ENCODE measurements at regions not wholly inside any gene's neighbourhood (a gene's known extent, or its start where the extent isn't known, plus 50 kb on each side); places are given as distances from the start of the nearest gene placed in this dataset.

- no peak for DNase-seq
Measured at GRCh38 chr11:70575396-70576060, 177.2 kb downstream of the CTTN start.

- DNase-seq: no peak
Measured at GRCh38 chr11:70577258-70577603, 178.9 kb downstream of the CTTN start.

- DNase-seq: no peak
Measured at GRCh38 chr11:70577948-70578347, 179.6 kb downstream of the CTTN start.

DNA sequence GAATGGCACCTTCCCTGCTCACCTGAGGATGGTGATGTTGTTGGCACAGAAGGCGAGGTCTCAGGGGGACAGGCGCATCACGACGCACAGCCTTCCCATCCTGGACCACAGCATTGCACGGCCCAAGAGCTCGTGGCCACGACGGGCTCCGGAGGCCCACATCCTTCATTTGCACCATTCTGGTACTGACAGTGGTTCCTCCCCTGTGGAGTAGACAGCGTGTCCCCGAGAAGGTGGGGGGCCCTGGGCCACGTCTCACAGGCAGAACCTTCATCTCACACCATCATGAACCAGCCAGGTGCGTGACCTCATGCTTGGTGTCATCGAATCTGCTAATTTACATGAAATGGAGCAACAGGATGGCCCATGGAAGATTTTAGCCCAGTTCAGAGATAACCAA lies 180.0 kb downstream of the CTTN start:
- DNase-seq: no peak

- DNase-seq: no peak
Measured at GRCh38 chr11:70578831-70579230, 180.5 kb downstream of the CTTN start.

DNA sequence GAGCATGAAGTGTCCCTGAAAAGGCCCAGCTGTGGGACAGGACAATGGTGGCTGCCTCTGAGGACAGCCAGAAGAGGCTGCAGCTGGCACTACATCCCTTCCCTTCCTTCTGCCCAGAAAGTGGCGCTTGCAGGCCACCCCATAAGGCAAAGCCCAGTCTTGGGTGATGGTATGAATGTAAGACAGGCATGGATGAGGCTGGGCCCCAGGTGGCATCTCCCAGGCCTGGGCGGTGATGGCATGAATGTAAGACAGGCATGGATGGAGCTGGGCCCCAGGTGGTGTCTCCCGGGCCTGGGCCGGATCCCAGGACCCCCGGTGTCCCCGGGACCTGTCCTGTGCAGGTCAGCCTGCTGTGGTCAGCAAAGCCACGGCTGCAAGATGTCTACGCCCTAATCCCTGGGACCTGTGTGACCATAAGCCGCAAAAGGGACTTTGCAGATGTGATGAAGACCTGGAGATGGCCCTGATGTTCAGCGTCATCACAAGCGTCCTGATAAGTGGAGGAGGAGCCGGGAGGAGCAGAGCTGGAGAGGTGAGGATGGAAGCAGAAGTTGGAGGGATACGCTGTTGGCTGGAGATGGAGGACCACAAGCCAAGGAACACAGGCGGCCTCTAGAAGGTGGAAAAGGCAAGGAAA lies 181.1 kb downstream of the CTTN start:
- DNase-seq: no peak

- DNase-seq: no peak
Measured at GRCh38 chr11:70580036-70580805, 181.9 kb downstream of the CTTN start.

- no peak for DNase-seq
Measured at GRCh38 chr11:70581991-70582885, 183.9 kb downstream of the CTTN start.

DNA sequence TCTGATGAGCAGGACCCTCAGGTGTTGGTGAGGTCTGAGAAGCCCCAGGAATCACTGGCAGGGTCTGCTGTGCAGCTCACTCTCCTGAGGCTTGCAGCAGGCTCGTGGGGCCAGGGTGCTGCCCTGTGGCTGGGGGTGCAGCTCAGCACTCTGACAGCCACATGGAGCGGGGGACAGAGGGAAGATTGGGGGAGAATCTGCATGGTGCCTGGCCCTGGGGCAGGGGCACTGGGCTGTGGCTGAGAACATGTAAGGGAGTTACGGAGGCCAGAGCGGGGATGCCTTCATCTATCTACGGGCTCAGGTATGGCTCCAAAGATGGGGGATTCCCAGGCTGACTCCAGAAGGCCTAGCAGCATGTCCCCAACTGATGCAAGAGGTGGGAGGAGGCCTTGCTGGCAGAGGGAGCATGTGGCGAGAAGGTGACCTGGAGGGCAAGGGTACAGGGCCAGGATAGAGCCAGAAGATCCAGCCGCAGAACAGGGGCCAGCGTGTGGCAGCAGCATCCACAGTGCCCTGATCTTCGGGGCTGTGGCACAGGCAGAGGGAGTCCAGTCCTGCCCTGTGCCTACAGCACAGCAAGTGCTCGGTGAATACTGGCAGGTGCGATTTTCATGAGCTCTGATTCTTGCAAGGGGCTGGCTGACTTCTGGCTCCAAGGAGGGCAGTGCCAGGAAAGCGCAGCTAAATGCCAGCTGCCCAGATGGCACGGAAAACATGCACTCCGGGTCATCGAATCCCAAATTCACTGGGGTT lies 184.7 kb downstream of the CTTN start:
- DNase-seq: no peak

GRCh38 chr11:70583781-70584218 lies 185.5 kb downstream of the CTTN start:
- DNase-seq: no peak

DNA sequence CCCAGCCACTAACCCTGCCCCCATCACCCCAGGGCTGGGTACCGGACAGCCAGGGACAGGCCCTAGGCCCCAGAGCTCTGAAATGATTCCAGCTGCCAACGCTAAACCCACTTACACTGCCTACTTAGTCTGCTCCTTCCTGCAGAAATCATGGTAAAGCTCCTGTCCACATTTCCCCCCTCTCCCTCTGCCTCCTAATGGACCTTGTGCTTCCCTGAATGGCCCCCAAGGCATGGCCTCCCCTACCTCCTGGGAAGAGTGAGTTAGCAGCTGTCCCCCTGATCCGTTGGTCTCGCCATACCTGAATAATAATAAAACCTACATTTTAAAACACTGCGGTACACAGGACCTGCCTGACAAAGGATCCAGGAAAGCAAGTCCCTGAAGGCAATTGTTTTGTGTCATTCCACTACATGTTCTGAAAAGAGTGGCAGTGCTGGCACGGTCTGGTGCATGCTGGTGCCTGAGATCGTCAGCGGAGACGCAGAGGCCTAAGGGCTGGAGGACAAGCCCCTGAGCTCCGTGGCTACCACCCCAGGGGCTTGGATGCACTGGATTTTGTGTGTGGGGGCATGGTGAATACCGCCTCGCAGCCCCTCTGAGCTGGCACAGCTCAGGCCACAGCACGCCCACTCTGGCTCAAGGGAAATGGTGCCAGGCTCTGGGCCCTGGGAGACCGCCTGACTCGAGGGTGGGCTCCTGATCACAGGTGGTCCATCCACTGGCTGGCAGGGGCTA lies 186.3 kb downstream of the CTTN start:
- DNase-seq: no peak

- DNase-seq: no peak
Measured at GRCh38 chr11:70585236-70585545, 186.9 kb downstream of the CTTN start.

DNA sequence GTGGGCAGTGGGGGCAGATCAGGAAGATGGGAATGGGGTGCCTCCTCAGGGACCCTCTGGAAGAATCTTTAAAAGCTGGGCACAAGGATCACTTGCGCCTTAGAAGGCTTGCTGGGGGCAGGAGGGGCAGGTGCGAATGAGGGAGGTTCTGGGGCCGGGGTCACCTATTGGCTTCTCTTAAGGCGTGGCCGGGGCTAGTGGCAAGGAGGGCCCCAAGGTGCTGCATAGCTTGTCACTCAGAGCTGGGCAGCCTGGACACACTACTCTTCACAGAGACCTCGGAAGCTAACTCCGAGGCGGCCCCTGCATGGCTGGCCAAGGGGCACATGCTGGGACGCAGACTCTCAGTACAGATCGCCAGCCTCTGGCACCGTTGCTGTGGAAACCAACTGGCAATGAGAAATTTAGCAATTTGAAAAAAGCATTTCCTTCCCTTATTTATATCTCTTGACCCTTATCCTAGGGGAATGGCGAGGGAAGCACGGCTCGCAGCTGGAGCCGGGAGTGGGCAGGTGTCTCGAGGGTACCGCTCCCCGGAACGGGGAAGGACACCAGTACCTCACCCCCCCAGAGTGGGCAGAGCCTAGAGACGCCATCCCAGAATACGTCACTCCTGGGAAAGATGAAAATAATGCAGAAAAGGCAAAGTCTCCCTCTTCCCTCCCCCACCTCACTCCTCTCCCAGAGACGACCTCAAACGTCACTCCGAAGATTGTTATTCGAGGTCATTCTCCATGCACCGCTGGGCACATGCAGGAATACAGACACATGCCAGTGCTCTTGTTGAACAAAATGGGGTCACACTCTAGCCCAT lies 188.1 kb downstream of the CTTN start:
- no peak for DNase-seq

GRCh38 chr11:70587075-70587389 lies 188.7 kb downstream of the CTTN start:
- no peak for DNase-seq

DNA sequence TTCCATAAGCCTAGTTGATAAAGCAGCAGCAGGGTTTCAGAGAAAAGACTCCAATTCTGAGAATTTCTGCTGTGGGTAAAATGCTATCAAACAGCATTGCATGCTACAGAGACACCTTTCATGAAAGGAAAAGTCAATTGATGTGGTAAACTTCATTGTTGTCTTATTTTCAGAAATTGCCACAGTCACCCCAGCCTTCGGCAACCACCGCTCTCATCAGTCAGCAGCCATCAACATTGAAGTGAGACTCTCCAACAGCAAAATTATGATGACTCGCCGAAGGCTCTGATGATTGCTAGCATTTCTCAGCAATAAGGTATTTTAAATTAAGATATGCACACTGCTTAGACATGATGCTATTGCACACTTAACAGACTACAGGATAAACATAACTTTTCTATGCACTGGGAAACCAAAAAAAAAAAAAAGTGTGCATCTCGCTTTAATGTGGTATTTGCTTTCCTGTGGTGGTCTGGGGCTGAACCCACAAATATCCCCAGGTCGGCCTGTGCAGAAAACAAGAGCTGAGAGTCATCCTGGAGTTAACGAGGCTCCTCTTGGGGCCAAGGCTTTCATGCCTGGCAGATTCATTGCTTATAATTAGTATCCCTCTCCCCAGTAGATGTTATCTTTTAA lies 192.1 kb downstream of the CTTN start:
- DNase-seq: no peak

- DNase-seq: no peak
Measured at GRCh38 chr11:70592641-70593165, 194.4 kb downstream of the CTTN start.

- DNase-seq: no peak
Measured at GRCh38 chr11:70593446-70593983, 195.2 kb downstream of the CTTN start.

DNA sequence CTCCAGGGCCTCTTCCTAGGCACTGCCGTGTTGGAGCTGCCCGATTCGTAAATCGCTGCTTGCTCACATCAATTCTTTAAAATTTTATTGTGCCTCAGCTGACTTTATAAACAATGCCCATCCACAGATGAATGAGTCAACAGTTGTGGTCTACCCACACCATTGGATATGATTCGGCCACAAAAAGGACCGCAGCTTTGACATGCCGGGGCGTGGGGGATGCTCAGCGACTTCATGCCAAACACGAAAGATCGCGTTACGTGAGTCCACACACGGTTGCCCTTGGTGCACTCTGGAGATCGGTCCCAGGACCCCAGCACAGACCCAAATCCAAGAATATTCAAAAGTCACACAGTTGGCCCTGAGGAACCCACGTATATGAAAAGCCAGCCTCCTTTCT lies 195.7 kb downstream of the CTTN start:
- DNase-seq: no peak

DNA sequence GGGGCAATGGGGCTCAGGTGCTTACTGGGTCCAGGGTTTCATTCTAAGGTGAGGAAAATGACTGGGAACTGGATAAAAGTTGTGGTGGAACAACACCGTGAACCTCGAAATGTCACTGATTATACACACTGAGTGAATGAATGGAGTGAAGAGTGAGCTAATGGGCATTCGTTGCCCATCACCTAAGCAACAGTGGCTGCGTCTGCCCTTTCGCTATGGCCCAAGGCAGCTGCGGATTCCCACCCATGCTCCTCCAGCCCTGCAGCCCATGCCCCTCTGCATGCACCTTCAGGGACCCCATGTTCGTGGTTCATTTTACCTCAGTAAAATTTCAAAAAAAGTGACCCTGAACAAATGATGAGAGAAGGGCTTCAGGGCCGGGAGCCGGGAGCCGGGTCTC lies 196.3 kb downstream of the CTTN start:
- no peak for DNase-seq

GRCh38 chr11:70595016-70595415 lies 196.7 kb downstream of the CTTN start:
- DNase-seq: no peak
